ES-I3 (cell line): ENCODE measurements at regions not wholly inside any gene's neighbourhood (a gene's known extent, or its start where the extent isn't known, plus 50 kb on each side); places are given as distances from the start of the nearest gene placed in this dataset.
"Not testable (repeated sequence)": the region's sequence is repeated elsewhere in the genome, so short reads cannot be mapped to it uniquely, and the experiment has no call there.

Source experiments
- H3K36me3 ChIP-seq: 2 replicates; pipeline ENCODE4 v1.6.1; 2013; ENCODE audit warnings: mild to moderate bottlenecking, low read length, control low read depth, moderate library complexity; ENCODE audit not compliant: insufficient read depth
- H3K4me1 ChIP-seq: 2 replicates; pipeline ENCODE4 v1.6.1; 2013; ENCODE audit warnings: mild to moderate bottlenecking, control low read depth, low read length; ENCODE audit not compliant: insufficient read depth
- H3K9ac ChIP-seq: 2 replicates; pipeline ENCODE4 v1.6.1; 2013; ENCODE audit warnings: low read depth, mild to moderate bottlenecking, low read length, moderate library complexity
- H3K9me3 ChIP-seq: 2 replicates; pipeline ENCODE4 v1.6.1; 2013; ENCODE audit warnings: mild to moderate bottlenecking, low read length, moderate library complexity; ENCODE audit not compliant: control insufficient read depth, insufficient read depth

GRCh38 chr6:153401751-153402150 lies 270.7 kb upstream of the RGS17 start:
- H3K4me1 ChIP-seq, result peaks cover 9% of the 10 kb centered on the region; the same call in 1 of the 2 replicates
- no peaks in the 10 kb centered on the region; the same call in 1 of the 2 replicates for H3K9me3 ChIP-seq
- H3K9ac ChIP-seq, result no peak overlapping the region
- no peaks in the 10 kb centered on the region for H3K36me3 ChIP-seq

- Histone ChIP-seq H3K9me3 (no peaks in the 10 kb centered on the region; the same call in 1 of the 2 replicates), H3K9ac (no peak overlapping the region), H3K4me1 (peaks cover 5% of the 10 kb centered on the region; the same call in 1 of the 2 replicates), H3K36me3 (no peaks in the 10 kb centered on the region)
Measured at GRCh38 chr6:153392156-153392555, 261.1 kb upstream of the RGS17 start.

- H3K9ac ChIP-seq, result no peak overlapping the region
- H3K36me3 ChIP-seq, result no peaks in the 10 kb centered on the region
- no peaks in the 10 kb centered on the region for H3K4me1 ChIP-seq
- H3K9me3 ChIP-seq, result no peaks in the 10 kb centered on the region
Measured at GRCh38 chr6:153373869-153374268, 242.8 kb upstream of the RGS17 start.

- Histone ChIP-seq H3K9ac (no peak overlapping the region), H3K9me3 (no peaks in the 10 kb centered on the region; the same call in 1 of the 2 replicates), H3K36me3 (no peaks in the 10 kb centered on the region), H3K4me1 (no peaks in the 10 kb centered on the region)
Measured at GRCh38 chr6:153368131-153368530, 237.0 kb upstream of the RGS17 start.

- Histone ChIP-seq H3K4me1 (no peaks in the 10 kb centered on the region), H3K9ac (no peak overlapping the region), H3K36me3 (no peaks in the 10 kb centered on the region), H3K9me3 (no peaks in the 10 kb centered on the region; the same call in 1 of the 2 replicates)
Measured at GRCh38 chr6:153367021-153367420, 235.9 kb upstream of the RGS17 start.

- Histone ChIP-seq H3K9ac (no peak overlapping the region), H3K4me1 (no peaks in the 10 kb centered on the region), H3K9me3 (no peaks in the 10 kb centered on the region; the same call in none of the 2 replicates), H3K36me3 (no peaks in the 10 kb centered on the region)
Measured at GRCh38 chr6:153357391-153357790, 226.3 kb upstream of the RGS17 start.

- Histone ChIP-seq H3K9ac (no peak overlapping the region), H3K9me3 (no peaks in the 10 kb centered on the region), H3K36me3 (no peaks in the 10 kb centered on the region; the same call in 1 of the 2 replicates), H3K4me1 (no peaks in the 10 kb centered on the region)
Measured at GRCh38 chr6:153340568-153340967, 209.5 kb upstream of the RGS17 start.

GRCh38 chr6:153334121-153334520 lies 203.0 kb upstream of the RGS17 start:
- no peak overlapping the region for H3K9ac ChIP-seq
- no peaks in the 10 kb centered on the region for H3K9me3 ChIP-seq
- no peaks in the 10 kb centered on the region for H3K4me1 ChIP-seq
- H3K36me3 ChIP-seq, result no peaks in the 10 kb centered on the region

GRCh38 chr6:153331221-153331620 lies 200.1 kb upstream of the RGS17 start:
- H3K9me3 ChIP-seq, H3K36me3 ChIP-seq, H3K9ac ChIP-seq, H3K4me1 ChIP-seq: not testable (repeated sequence)

GRCh38 chr6:153328194-153328593 lies 197.1 kb upstream of the RGS17 start:
- Histone ChIP-seq H3K9me3 (no peaks in the 10 kb centered on the region), H3K9ac (no peak overlapping the region), H3K36me3 (no peaks in the 10 kb centered on the region), H3K4me1 (no peaks in the 10 kb centered on the region)

- Histone ChIP-seq H3K9ac (no peak overlapping the region), H3K36me3 (no peaks in the 10 kb centered on the region), H3K4me1 (no peaks in the 10 kb centered on the region), H3K9me3 (no peaks in the 10 kb centered on the region)
Measured at GRCh38 chr6:153325661-153326060, 194.6 kb upstream of the RGS17 start.

GRCh38 chr6:153312634-153313033 lies 181.6 kb upstream of the RGS17 start:
- H3K9ac ChIP-seq, result no peak overlapping the region
- no peaks in the 10 kb centered on the region for H3K36me3 ChIP-seq
- H3K9me3 ChIP-seq, result no peaks in the 10 kb centered on the region
- no peaks in the 10 kb centered on the region for H3K4me1 ChIP-seq

GRCh38 chr6:153309651-153310050 lies 178.6 kb upstream of the RGS17 start:
- Histone ChIP-seq H3K4me1 (no peaks in the 10 kb centered on the region), H3K36me3 (no peaks in the 10 kb centered on the region)

GRCh38 chr6:153302133-153302532 lies 171.1 kb upstream of the RGS17 start:
- Histone ChIP-seq H3K9me3 (no peaks in the 10 kb centered on the region), H3K9ac (no peak overlapping the region), H3K36me3 (no peaks in the 10 kb centered on the region), H3K4me1 (no peaks in the 10 kb centered on the region)

More at GRCh38 chr6:153309651-153310050, 178.6 kb upstream of the RGS17 start:
- H3K9ac ChIP-seq, result no peak overlapping the region
- no peaks in the 10 kb centered on the region for H3K9me3 ChIP-seq

- no peaks in the 10 kb centered on the region for H3K9me3 ChIP-seq
- H3K4me1 ChIP-seq, result no peaks in the 10 kb centered on the region
- no peak overlapping the region for H3K9ac ChIP-seq
- no peaks in the 10 kb centered on the region for H3K36me3 ChIP-seq
Measured at GRCh38 chr6:153301602-153302001, 170.5 kb upstream of the RGS17 start.

GRCh38 chr6:153282456-153282855 lies 151.4 kb upstream of the RGS17 start:
- H3K36me3 ChIP-seq, H3K4me1 ChIP-seq, H3K9ac ChIP-seq, H3K9me3 ChIP-seq: not testable (repeated sequence)
